ENCODE measurements at regions not wholly inside any gene's neighbourhood (a gene's known extent, or its start where the extent isn't known, plus 50 kb on each side); places are given as distances from the start of the nearest gene placed in this dataset.

- DNase-seq (ENCODE audit: insufficient read length, low spot score) (no peak), FAIRE-seq (no peak)
- TF ChIP-seq PAX5 (IDR thresholded peaks at IDR 0.05; ENCODE audit: insufficient read depth, low read length, severe bottlenecking) (no peak), SPI1 (IDR thresholded peaks at IDR 0.05; ENCODE audit: low read depth, low read length) (no peak), TAF1 (IDR thresholded peaks at IDR 0.05; ENCODE audit: low read depth, low read length) (no peak), POLR2AphosphoS5 (IDR thresholded peaks at IDR 0.05; ENCODE audit: low read depth, low read length) (no peak), POU2F2 (IDR thresholded peaks at IDR 0.05; ENCODE audit: low read depth, low read length) (no peak)
Measured at GRCh38 chr20:50396623-50397022, 113.6 kb upstream of the PTPN1 start.

DNA sequence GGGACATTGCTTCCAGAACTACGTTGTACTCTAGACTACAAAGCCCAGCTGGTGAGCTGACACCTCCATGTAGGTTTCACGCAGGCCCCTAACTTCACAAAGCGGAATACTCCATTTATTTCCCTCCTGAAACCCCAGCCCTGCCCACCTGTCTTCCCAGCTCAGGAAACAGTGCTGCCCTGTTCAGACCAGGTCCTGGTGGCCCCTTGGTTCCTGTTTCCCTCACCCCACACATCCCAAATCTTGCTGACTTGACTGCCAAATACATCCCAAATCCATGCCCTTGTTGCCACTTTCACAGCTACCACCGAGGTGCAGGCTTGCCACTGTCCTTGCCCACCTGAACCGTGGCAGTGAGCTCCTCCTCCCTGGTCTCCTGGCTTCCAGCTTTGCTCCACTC is 113.1 kb upstream of the PTPN1 start:
- DNase-seq (ENCODE audit: insufficient read length, low spot score) (no peak), FAIRE-seq (no peak)
- TF ChIP-seq TAF1 (IDR thresholded peaks at IDR 0.05; ENCODE audit: low read depth, low read length) (no peak), SPI1 (IDR thresholded peaks at IDR 0.05; ENCODE audit: low read depth, low read length) (no peak), POLR2AphosphoS5 (IDR thresholded peaks at IDR 0.05; ENCODE audit: low read depth, low read length) (no peak), POU2F2 (IDR thresholded peaks at IDR 0.05; ENCODE audit: low read depth, low read length) (no peak), PAX5 (IDR thresholded peaks at IDR 0.05; ENCODE audit: insufficient read depth, low read length, severe bottlenecking) (no peak), POLR2A (IDR thresholded peaks at IDR 0.05; ENCODE audit: low read depth, low read length) (no peak)

DNA sequence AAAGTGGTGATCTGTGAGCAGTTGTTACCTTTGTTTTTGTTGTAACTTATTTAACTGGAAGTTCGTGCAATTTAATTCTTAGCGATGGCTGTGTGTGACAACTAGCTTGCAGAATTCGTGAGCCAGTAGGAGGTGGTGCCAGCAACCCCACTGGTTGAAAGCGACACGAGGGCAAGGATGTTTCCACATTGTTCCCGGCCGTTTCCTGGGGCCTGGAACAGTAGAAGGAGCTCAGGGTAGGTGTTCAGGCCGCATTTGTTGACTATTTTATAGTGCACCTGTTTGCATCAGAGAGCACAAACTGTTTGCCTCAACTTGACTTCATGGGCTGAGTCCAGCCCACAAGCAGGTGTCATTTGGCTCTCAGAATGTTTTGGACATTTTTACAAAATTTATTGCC is 112.1 kb upstream of the PTPN1 start:
- no peak for FAIRE-seq
- no peak for DNase-seq (ENCODE audit: insufficient read length, low spot score)
- no peak for TF ChIP-seq POLR2A (IDR thresholded peaks at IDR 0.05; ENCODE audit: low read depth, low read length)
- TF ChIP-seq TAF1 (IDR thresholded peaks at IDR 0.05; ENCODE audit: low read depth, low read length): no peak
- TF ChIP-seq POLR2AphosphoS5 (IDR thresholded peaks at IDR 0.05; ENCODE audit: low read depth, low read length): no peak
- TF ChIP-seq PAX5 (IDR thresholded peaks at IDR 0.05; ENCODE audit: insufficient read depth, low read length, severe bottlenecking): no peak
- no peak for TF ChIP-seq SPI1 (IDR thresholded peaks at IDR 0.05; ENCODE audit: low read depth, low read length)
- no peak for TF ChIP-seq POU2F2 (IDR thresholded peaks at IDR 0.05; ENCODE audit: low read depth, low read length)

- FAIRE-seq: no peak
- no peak for DNase-seq (ENCODE audit: insufficient read length, low spot score)
- TF ChIP-seq POU2F2 (IDR thresholded peaks at IDR 0.05; ENCODE audit: low read depth, low read length) (no peak), POLR2AphosphoS5 (IDR thresholded peaks at IDR 0.05; ENCODE audit: low read depth, low read length) (no peak), POLR2A (IDR thresholded peaks at IDR 0.05; ENCODE audit: low read depth, low read length) (no peak), PAX5 (IDR thresholded peaks at IDR 0.05; ENCODE audit: insufficient read depth, low read length, severe bottlenecking) (no peak), SPI1 (IDR thresholded peaks at IDR 0.05; ENCODE audit: low read depth, low read length) (no peak), TAF1 (IDR thresholded peaks at IDR 0.05; ENCODE audit: low read depth, low read length) (no peak)
Measured at GRCh38 chr20:50398471-50398820, 111.7 kb upstream of the PTPN1 start.

DNA sequence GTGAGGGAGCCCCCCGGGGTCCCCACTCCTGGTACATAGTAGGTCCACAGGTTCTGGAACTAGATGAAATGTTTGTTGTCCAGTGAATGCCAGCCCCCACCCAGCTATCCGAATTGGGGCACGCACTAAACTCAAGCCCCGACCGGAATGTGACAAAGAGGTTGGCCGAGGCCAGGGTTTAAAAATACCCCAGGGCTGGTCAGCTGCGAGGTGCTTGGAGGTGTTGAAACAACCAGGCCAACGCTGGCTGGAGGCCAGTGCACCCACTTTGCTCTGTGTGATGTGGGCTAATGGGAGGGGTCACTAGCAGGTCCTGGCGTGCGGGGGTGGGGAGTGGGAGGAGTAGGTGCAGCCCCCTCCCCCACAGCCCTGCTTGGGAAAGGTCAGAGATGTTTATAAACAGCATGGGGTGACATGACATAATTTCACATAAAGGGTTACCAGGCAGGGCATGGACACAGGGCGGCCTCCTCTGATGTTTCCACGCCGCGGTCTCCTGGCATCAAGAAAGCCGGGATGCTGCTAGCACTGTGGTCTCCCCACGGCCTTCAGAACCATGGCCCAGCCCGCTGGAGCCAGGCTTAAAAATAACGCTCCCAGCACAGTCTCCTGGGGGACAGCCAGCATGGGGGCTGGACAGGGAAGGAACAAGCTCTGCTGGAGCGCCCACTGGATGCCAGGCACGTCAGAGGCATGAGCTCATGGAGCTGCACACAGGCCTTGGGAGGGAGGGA is 111.2 kb upstream of the PTPN1 start:
- TF ChIP-seq POU2F2 (IDR thresholded peaks at IDR 0.05; ENCODE audit: low read depth, low read length) (no peak), PAX5 (IDR thresholded peaks at IDR 0.05; ENCODE audit: insufficient read depth, low read length, severe bottlenecking) (no peak)
- no peak for FAIRE-seq

GRCh38 chr20:50399555-50399916 is 110.6 kb upstream of the PTPN1 start:
- FAIRE-seq (no peak), DNase-seq (ENCODE audit: insufficient read length, low spot score) (no peak)
- TF ChIP-seq POLR2A (IDR thresholded peaks at IDR 0.05; ENCODE audit: low read depth, low read length): no peak
- no peak for TF ChIP-seq SPI1 (IDR thresholded peaks at IDR 0.05; ENCODE audit: low read depth, low read length)
- TF ChIP-seq PAX5 (IDR thresholded peaks at IDR 0.05; ENCODE audit: insufficient read depth, low read length, severe bottlenecking): no peak
- no peak for TF ChIP-seq TAF1 (IDR thresholded peaks at IDR 0.05; ENCODE audit: low read depth, low read length)
- no peak for TF ChIP-seq POU2F2 (IDR thresholded peaks at IDR 0.05; ENCODE audit: low read depth, low read length)
- TF ChIP-seq POLR2AphosphoS5 (IDR thresholded peaks at IDR 0.05; ENCODE audit: low read depth, low read length): no peak

More for the DNA sequence above, 111.2 kb upstream of the PTPN1 start:
- DNase-seq (ENCODE audit: insufficient read length, low spot score): no peak

GRCh38 chr20:50399917-50400704 is 110.1 kb upstream of the PTPN1 start:
- FAIRE-seq (no peak), DNase-seq (ENCODE audit: insufficient read length, low spot score) (no peak)
- TF ChIP-seq POU2F2 (IDR thresholded peaks at IDR 0.05; ENCODE audit: low read depth, low read length) (no peak), PAX5 (IDR thresholded peaks at IDR 0.05; ENCODE audit: insufficient read depth, low read length, severe bottlenecking) (no peak), SPI1 (IDR thresholded peaks at IDR 0.05; ENCODE audit: low read depth, low read length) (no peak), POLR2A (IDR thresholded peaks at IDR 0.05; ENCODE audit: low read depth, low read length) (no peak), TAF1 (IDR thresholded peaks at IDR 0.05; ENCODE audit: low read depth, low read length) (no peak), POLR2AphosphoS5 (IDR thresholded peaks at IDR 0.05; ENCODE audit: low read depth, low read length) (no peak)

DNA sequence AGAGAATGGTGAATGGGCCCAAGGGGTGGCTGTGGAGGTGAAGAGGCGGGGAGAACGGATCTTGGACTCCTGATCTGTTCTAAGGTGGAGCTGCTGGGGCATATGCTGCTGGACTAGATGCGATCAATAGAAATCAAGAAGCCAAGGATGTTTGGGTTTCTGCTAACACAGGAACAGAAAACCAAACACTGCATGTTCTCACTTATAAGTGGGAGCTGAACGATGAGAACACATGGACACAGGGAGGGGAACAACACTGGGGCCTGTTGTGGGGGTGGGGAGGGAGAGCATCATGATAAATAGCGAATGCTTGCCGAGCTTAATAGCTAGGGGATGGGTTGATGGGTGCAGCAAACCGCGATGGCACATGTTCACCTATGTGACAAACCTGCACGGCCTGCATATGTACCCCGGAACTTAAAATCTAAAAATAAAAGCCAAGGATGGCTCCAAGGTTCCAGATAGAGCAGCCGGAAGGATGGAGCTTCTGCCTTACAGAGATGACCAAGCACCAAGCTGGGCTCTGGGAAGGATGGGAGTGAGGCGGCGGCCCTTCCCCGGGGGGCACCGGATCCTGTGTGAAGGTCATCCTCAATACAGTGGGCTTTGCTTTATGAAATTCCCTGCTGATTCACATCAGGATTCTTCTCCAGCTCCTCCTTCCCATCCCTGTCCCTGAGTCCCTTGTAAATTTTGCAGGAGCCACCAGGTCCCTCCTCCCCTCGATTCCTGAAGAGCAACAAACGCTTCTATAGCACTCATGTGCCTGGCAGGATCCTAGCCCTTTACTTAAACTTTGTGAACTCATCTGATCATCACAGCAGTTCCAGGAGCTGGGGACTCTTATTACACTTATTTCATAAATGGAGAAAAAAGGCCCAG is 109.2 kb upstream of the PTPN1 start:
- TF ChIP-seq SPI1 (IDR thresholded peaks at IDR 0.05; ENCODE audit: low read depth, low read length) (no peak), PAX5 (IDR thresholded peaks at IDR 0.05; ENCODE audit: insufficient read depth, low read length, severe bottlenecking) (no peak), POLR2AphosphoS5 (IDR thresholded peaks at IDR 0.05; ENCODE audit: low read depth, low read length) (no peak)
- DNase-seq (ENCODE audit: insufficient read length, low spot score) (no peak), FAIRE-seq (no peak)
